AG04450 (cell line): ENCODE measurements at regions not wholly inside any gene's neighbourhood (a gene's known extent, or its start where the extent isn't known, plus 50 kb on each side); places are given as distances from the start of the nearest gene placed in this dataset.

Source experiments
- CTCF ChIA-PET: fragments of 300-600, 350-600 bp; formaldehyde crosslinking; extraction: SDS; loops from one replicate; lab custom pipeline; 2022; ENCODE audit warnings: antibody characterized with exemption, inconsistent platforms; lab: Charles Lee
- POLR2A ChIA-PET: fragments of 350-600 bp; formaldehyde crosslinking; extraction: SDS; loops from one replicate; lab custom pipeline; 2021; ENCODE audit warnings: antibody characterized with exemption, inconsistent platforms; lab: Yijun Ruan, JAX
- DNase-seq: peaks from one replicate; pipeline ENCODE4 v3.0.0-alpha.2; 2011; ENCODE audit warnings: low read depth, low spot score
- H3K27ac ChIP-seq: one replicate; pipeline ENCODE4 v1.5.1; 2012; ENCODE audit warnings: low read depth, low read length, control low read depth
- H3K27me3 ChIP-seq: one replicate; pipeline ENCODE4 v1.6.0; 2012; ENCODE audit warnings: low read length; ENCODE audit not compliant: control insufficient read depth, insufficient read depth
- H3K4me3 ChIP-seq: 2 replicates; pipeline ENCODE4 v1.5.1; 2011; ENCODE audit warnings: mild to moderate bottlenecking, low read depth, low read length, control low read depth
- H3K9me3 ChIP-seq: 2 replicates; pipeline ENCODE4 v1.5.1; 2012; ENCODE audit warnings: low read length; ENCODE audit not compliant: control insufficient read depth, insufficient read depth
- TF ChIP-seq, protein P1 (sequence below): IDR thresholded peaks from 2 replicates; pipeline ENCODE4 v1.5.1; 2011; ENCODE audit warnings: low read depth, low read length, control low read depth, inconsistent platforms

DNA sequence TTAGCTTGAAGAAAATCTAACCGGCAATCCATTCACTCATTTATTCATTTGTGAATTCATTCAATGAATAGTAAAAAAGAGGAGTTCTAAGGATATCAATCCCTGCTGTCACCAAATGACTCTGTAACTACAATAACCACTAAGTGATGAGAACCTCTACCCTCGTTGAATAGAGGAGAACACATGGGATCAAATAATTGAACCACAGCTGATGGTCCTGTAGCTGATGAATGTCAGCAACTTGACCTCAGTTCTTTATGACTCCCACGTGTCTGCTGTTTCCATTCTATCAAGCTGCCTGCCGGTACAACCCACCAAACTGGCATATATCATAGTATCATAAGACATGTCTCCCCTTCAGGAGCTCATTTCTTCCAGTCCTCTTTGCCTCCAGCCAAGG lies 150.3 kb downstream of the PTGER3 start:
- Histone ChIP-seq H3K9me3 (no peaks in the 10 kb centered on the region), H3K27ac (no peak overlapping the region), H3K4me3 (no peak overlapping the region), H3K27me3 (no peaks in the 10 kb centered on the region)
- POLR2A ChIA-PET: no interaction called here
- TF ChIP-seq, protein P1, sequence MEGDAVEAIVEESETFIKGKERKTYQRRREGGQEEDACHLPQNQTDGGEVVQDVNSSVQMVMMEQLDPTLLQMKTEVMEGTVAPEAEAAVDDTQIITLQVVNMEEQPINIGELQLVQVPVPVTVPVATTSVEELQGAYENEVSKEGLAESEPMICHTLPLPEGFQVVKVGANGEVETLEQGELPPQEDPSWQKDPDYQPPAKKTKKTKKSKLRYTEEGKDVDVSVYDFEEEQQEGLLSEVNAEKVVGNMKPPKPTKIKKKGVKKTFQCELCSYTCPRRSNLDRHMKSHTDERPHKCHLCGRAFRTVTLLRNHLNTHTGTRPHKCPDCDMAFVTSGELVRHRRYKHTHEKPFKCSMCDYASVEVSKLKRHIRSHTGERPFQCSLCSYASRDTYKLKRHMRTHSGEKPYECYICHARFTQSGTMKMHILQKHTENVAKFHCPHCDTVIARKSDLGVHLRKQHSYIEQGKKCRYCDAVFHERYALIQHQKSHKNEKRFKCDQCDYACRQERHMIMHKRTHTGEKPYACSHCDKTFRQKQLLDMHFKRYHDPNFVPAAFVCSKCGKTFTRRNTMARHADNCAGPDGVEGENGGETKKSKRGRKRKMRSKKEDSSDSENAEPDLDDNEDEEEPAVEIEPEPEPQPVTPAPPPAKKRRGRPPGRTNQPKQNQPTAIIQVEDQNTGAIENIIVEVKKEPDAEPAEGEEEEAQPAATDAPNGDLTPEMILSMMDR: no peak
- DNase-seq: no peak
- CTCF ChIA-PET: no interaction called here

DNA sequence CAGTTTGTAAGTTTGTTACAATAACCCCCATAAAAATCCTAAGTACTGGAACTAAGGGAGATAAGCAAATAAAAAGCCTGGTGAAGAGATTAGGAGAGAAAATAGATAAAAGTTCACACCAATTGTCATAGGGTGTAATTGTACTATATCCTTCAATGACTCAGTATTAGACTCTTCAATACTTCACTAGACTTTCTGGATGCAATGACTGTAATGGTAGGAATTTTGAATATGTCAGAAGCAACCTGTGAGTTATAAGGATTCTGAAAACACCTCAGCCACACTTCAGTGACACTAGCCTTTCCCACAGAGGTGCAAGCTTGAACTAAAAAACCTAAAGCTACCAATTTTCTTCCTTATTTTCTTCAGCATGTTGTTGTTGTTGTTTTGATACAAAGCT lies 147.9 kb downstream of the PTGER3 start:
- H3K9me3 ChIP-seq: no peaks in the 10 kb centered on the region
- no peak overlapping the region for H3K27ac ChIP-seq
- TF ChIP-seq, protein P1: no peak
- no peak for DNase-seq
- H3K27me3 ChIP-seq: no peaks in the 10 kb centered on the region
- no peak overlapping the region for H3K4me3 ChIP-seq
- POLR2A ChIA-PET: no interaction called here
- CTCF ChIA-PET: no interaction called here

DNA sequence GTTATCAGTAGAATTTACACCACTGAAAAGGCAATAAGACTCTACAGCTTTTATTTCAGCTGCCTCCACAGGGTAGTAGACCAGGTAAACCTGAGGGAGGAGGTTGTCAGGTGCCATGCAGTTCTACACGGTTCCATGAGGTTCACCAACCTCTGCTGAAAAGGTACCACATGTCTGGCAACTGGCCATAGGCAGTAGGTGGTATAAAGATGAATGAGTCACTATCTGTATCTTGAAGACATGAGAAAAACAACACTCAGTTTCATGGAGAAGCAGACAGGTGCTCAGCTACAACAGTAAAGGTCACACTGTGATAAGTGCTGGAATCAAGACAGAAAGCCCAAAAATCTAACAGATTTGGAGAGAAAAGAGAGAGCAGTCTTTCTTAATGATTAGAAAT lies 145.4 kb downstream of the PTGER3 start:
- TF ChIP-seq, protein P1: no peak
- CTCF ChIA-PET: no interaction called here
- H3K27me3 ChIP-seq: no peaks in the 10 kb centered on the region
- no peak for DNase-seq
- no peak overlapping the region for H3K4me3 ChIP-seq
- POLR2A ChIA-PET: no interaction called here
- no peaks in the 10 kb centered on the region for H3K9me3 ChIP-seq
- no peak overlapping the region for H3K27ac ChIP-seq

DNA sequence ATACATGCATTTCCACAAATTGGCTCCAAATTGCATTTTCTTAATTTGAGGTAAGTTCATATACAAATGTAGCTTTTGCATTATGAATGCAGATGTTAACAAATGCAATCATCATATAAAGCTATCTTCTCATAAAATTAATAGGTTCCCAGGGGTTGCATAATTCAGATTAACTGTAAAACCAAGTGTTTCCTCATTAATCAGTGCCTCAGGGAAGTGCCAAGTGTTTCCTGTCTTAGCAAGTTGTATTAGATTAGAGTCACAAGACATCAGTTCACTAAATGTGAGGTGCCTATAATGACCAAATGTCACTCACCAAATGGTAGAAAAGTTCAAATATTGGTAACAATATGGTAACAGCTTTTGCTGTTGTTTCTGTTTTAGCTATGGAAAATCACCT lies 140.8 kb downstream of the PTGER3 start:
- TF ChIP-seq, protein P1: no peak
- POLR2A ChIA-PET: no interaction called here
- Histone ChIP-seq H3K9me3 (no peaks in the 10 kb centered on the region), H3K27me3 (no peaks in the 10 kb centered on the region), H3K27ac (no peak overlapping the region), H3K4me3 (no peak overlapping the region)
- CTCF ChIA-PET: no interaction called here
- no peak for DNase-seq

- POLR2A ChIA-PET: no interaction called here
- CTCF ChIA-PET: no interaction called here
- H3K9me3 ChIP-seq: no peaks in the 10 kb centered on the region
- H3K27me3 ChIP-seq: no peaks in the 10 kb centered on the region
- TF ChIP-seq, protein P1: no peak
- DNase-seq: no peak
- no peak overlapping the region for H3K27ac ChIP-seq
- no peak overlapping the region for H3K4me3 ChIP-seq
Observed at GRCh38 chr1:70907563-70908310, 139.9 kb downstream of the PTGER3 start.
